ENCODE measurements at regions not wholly inside any gene's neighbourhood (a gene's known extent, or its start where the extent isn't known, plus 50 kb on each side); places are given as distances from the start of the nearest gene placed in this dataset.
"Not testable (repeated sequence)": the region's sequence is repeated elsewhere in the genome, so short reads cannot be mapped to it uniquely, and the experiment has no call there.

DNA sequence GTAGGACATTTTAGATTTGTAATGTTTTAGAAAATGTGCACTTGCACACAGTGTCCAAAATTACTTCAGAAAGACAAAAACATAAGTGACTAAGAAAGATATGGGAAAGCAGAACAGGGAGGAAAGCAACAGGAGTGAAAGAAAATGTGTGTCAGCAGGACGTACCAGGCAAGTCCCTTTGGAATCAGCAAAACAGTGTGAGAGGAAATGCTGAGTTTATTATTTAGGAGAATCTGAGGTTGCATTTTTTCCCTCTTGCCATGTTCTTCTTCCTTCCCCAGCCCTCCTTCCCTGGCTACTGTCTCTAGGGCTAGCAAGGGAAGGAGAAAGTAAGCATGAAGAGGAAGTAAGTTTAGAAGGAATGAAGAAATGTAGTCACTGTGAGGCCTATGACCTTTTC is 67.7 kb upstream of the CD163 start:
- no peak overlapping the region for H3K4me3 ChIP-seq (ENCODE audit: low read depth, low read length)
- DNase-seq (ENCODE audit: low read depth) = no peak
- TF ChIP-seq, protein P1, sequence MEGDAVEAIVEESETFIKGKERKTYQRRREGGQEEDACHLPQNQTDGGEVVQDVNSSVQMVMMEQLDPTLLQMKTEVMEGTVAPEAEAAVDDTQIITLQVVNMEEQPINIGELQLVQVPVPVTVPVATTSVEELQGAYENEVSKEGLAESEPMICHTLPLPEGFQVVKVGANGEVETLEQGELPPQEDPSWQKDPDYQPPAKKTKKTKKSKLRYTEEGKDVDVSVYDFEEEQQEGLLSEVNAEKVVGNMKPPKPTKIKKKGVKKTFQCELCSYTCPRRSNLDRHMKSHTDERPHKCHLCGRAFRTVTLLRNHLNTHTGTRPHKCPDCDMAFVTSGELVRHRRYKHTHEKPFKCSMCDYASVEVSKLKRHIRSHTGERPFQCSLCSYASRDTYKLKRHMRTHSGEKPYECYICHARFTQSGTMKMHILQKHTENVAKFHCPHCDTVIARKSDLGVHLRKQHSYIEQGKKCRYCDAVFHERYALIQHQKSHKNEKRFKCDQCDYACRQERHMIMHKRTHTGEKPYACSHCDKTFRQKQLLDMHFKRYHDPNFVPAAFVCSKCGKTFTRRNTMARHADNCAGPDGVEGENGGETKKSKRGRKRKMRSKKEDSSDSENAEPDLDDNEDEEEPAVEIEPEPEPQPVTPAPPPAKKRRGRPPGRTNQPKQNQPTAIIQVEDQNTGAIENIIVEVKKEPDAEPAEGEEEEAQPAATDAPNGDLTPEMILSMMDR (IDR thresholded peaks at IDR 0.05; ENCODE audit: insufficient read depth, low read length) = no peak

DNA sequence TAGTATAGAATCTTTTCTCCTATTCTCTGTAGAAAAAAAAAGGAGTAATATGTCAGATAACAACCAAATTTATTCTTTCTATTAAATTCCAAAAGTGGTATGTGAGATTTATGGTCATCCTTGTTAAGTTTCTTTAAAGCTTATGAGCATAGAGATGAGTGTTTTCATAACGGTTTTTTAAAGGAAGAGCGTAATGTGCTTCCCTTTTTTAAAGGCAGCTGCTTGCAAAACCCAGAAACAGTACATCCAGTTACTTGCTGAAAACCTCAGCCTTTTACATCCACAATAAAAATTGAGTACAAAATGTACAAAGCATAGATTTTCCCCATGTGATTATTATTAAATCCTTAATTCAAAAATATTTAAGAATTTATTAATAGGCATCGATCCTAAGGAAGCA is 53.6 kb upstream of the CD163 start:
- TF ChIP-seq, protein P1 (IDR thresholded peaks at IDR 0.05; ENCODE audit: insufficient read depth, low read length) = no peak
- no peak for DNase-seq (ENCODE audit: low read depth)

DNA sequence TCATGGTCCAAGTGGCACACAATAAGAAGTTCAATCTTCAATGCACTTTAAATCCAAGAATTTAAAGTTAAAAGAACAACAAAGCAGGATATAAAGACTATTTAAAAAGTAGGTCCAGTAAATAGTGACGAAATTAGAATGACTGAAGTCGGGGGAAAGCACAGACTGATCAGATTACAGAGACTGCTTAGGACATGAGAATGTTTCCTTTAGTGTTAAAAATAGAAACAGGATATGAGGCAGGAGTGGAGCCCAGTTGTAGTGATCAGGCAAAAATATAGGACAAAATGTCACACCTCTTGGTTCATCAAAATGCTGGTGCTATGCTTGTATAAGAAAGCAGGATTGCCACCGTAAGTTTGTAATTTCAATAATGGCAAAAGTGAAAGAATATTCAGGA is 52.2 kb upstream of the CD163 start:
- DNase-seq (ENCODE audit: low read depth) = peak; percentile 57
- no peak overlapping the region for H3K4me3 ChIP-seq (ENCODE audit: low read depth, low read length)
- TF ChIP-seq, protein P1 (IDR thresholded peaks at IDR 0.05; ENCODE audit: insufficient read depth, low read length) = no peak

More for the DNA sequence above, 53.6 kb upstream of the CD163 start:
- no peak overlapping the region for H3K4me3 ChIP-seq (ENCODE audit: low read depth, low read length)

DNA sequence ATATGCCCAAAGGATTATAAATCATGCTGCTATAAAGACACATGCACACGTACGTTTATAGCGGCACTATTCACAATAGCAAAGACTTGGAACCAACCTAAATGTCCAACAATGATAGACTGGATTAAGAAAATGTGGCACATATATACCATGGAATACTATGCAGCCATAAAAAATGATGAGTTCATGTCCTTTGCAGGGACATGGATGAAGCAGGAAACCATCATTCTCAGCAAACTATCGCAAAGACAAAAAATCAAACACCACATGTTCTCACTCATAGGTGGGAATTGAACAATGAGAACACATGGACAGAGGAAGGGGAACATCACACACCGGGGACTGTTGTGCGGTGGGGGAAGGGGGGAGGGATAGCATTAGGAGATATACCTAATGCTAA is 51.3 kb upstream of the CD163 start:
- H3K4me3 ChIP-seq (ENCODE audit: low read depth, low read length); DNase-seq (ENCODE audit: low read depth): not testable (repeated sequence)

Measured in fibroblast of the aortic adventitia (primary cell).